IMR-90 (cell line): ENCODE measurements at regions not wholly inside any gene's neighbourhood (a gene's known extent, or its start where the extent isn't known, plus 50 kb on each side); places are given as distances from the start of the nearest gene placed in this dataset.

Experiments used
- ATAC-seq: fragments of 200-7000 bp; cut with Tn5 transposase; 2 replicates; pipeline ENCODE4 v1.9.1; 2020; ENCODE audit warnings: low read depth, mild to moderate bottlenecking, moderate library complexity
- BruUV-seq: library from RNA; stranded (reverse); fragments of 400-500 nt; replicated peaks from 2 replicates; lab custom pipeline; 2021; lab: Mats Ljungman, UMichigan
- CTCF ChIA-PET: fragments of 300-600 bp; formaldehyde crosslinking; extraction: SDS; loops from one replicate; lab custom pipeline; 2021; ENCODE audit warnings: antibody characterized with exemption; lab: Yijun Ruan, JAX
- POLR2A ChIA-PET: fragments of 300-600 bp; sonication (Branson Sonifier 250); formaldehyde crosslinking; loops from one replicate; lab custom pipeline; 2022; ENCODE audit warnings: antibody characterized with exemption; ENCODE audit not compliant: unreplicated experiment; lab: Charles Lee
- DNase-seq: peaks from one replicate; pipeline ENCODE4 v3.0.0; 2013
- H2AFZ ChIP-seq: replicated peaks from 2 replicates; pipeline ENCODE3; 2013; ENCODE audit warnings: low read length, mild to moderate bottlenecking; ENCODE audit not compliant: poor library complexity
- H2AK5ac ChIP-seq: 2 replicates; pipeline ENCODE4 v1.6.1; 2013; ENCODE audit warnings: low read depth, low read length, inconsistent platforms
- H2AK9ac ChIP-seq: replicated peaks from 2 replicates; pipeline ENCODE3; 2013; ENCODE audit warnings: mild to moderate bottlenecking, low read depth, low read length, moderate library complexity; ENCODE audit not compliant: poor library complexity
- H2BK120ac ChIP-seq: 2 replicates; pipeline ENCODE4 v1.6.1; 2013; ENCODE audit warnings: low read depth, low read length, inconsistent platforms
- H2BK15ac ChIP-seq: 3 replicates; pipeline ENCODE4 v1.6.1; 2013; ENCODE audit warnings: low read depth, low read length, inconsistent platforms
- H2BK20ac ChIP-seq: 2 replicates; pipeline ENCODE4 v1.6.1; 2013; ENCODE audit warnings: low read depth, mild to moderate bottlenecking, inconsistent platforms, low read length, moderate library complexity
- H2BK5ac ChIP-seq: 2 replicates; pipeline ENCODE4 v1.6.1; 2013; ENCODE audit warnings: mild to moderate bottlenecking, low read depth, low read length, inconsistent platforms; ENCODE audit not compliant: poor library complexity, severe bottlenecking
- H3K14ac ChIP-seq: replicated peaks from 2 replicates; pipeline ENCODE4 v1.6.1; 2013; ENCODE audit warnings: low read depth, low read length, inconsistent platforms
- H3K18ac ChIP-seq: 2 replicates; pipeline ENCODE4 v1.6.1; 2013; ENCODE audit warnings: low read depth, low read length, control low read depth
- H3K23ac ChIP-seq: 2 replicates; pipeline ENCODE4 v1.6.1; 2013; ENCODE audit warnings: low read depth, low read length, inconsistent platforms
- H3K27ac ChIP-seq: 2 replicates; pipeline ENCODE4 v1.5.1; 2013; ENCODE audit warnings: mild to moderate bottlenecking, control low read depth, low read length; ENCODE audit not compliant: insufficient read depth
- H3K27me3 ChIP-seq: 2 replicates; pipeline ENCODE4 v1.6.1; 2013; ENCODE audit warnings: low read length; ENCODE audit not compliant: control insufficient read depth, insufficient read depth
- H3K36me3 ChIP-seq: 2 replicates; pipeline ENCODE4 v1.6.1; 2013; ENCODE audit warnings: low read length, mixed read lengths; ENCODE audit not compliant: control insufficient read depth, insufficient read depth
- H3K4ac ChIP-seq: 2 replicates; pipeline ENCODE4 v1.6.1; 2013; ENCODE audit warnings: low read depth, low read length, inconsistent platforms
- H3K4me1 ChIP-seq: 2 replicates; pipeline ENCODE4 v1.6.1; 2013; ENCODE audit warnings: low read length, mixed read lengths; ENCODE audit not compliant: control insufficient read depth, insufficient read depth
- H3K4me2 ChIP-seq: 2 replicates; pipeline ENCODE4 v1.6.1; 2013; ENCODE audit warnings: low read depth, mild to moderate bottlenecking, control low read depth, low read length, moderate library complexity
- H3K4me3 ChIP-seq: 2 replicates; pipeline ENCODE4 v1.5.1; 2013; ENCODE audit warnings: low read depth, mild to moderate bottlenecking, control low read depth, low read length, moderate library complexity; ENCODE audit not compliant: insufficient read depth
- H3K56ac ChIP-seq: 2 replicates; pipeline ENCODE4 v1.6.1; 2013; ENCODE audit warnings: low read length, inconsistent platforms; ENCODE audit not compliant: insufficient read depth; ENCODE audit errors: extremely low read depth
- H3K79me1 ChIP-seq, 2 experiments: 2 replicates each; pipeline ENCODE4 v1.6.1; 2013; ENCODE audit warnings: low read length in 2 of 2, inconsistent platforms in 1 of 2, low read depth in 1 of 2
- H3K9ac ChIP-seq: 2 replicates; pipeline ENCODE4 v1.6.1; 2013; ENCODE audit warnings: low read depth, low read length, control low read depth
- H3K9me1 ChIP-seq: 2 replicates; pipeline ENCODE4 v1.6.1; 2013; ENCODE audit warnings: low read length, inconsistent platforms; ENCODE audit not compliant: insufficient read depth
- H3K9me3 ChIP-seq: 2 replicates; pipeline ENCODE4 v1.6.1; 2013; ENCODE audit warnings: low read length; ENCODE audit not compliant: control insufficient read depth, insufficient read depth
- H4K20me1 ChIP-seq: 2 replicates; pipeline ENCODE4 v1.6.1; 2013; ENCODE audit warnings: low read length, inconsistent platforms; ENCODE audit not compliant: insufficient read depth
- H4K5ac ChIP-seq: 2 replicates; pipeline ENCODE4 v1.6.1; 2013; ENCODE audit warnings: mild to moderate bottlenecking, low read depth, low read length, control low read depth
- H4K8ac ChIP-seq, 2 experiments: 2 replicates each; pipeline ENCODE4 v1.6.1; 2013; ENCODE audit warnings: low read depth in 2 of 2, low read length in 2 of 2, control low read depth in 1 of 2, inconsistent platforms in 1 of 2
- H4K91ac ChIP-seq: 2 replicates; pipeline ENCODE4 v1.6.1; 2013; ENCODE audit warnings: low read depth, low read length, inconsistent platforms; ENCODE audit not compliant: insufficient read depth
- BHLHE40 ChIP-seq: fragments of 150-350 bp; IDR thresholded peaks from 2 replicates; pipeline ENCODE4 v1.6.1; 2016; ENCODE audit warnings: mild to moderate bottlenecking, low read depth, low read length
- CEBPB ChIP-seq: IDR thresholded peaks from 2 replicates; pipeline ENCODE4 v1.6.1; 2012; ENCODE audit warnings: low read depth, low read length, improper control_type of control experiment
- ELK1 ChIP-seq: fragments of 150-350 bp; IDR thresholded peaks from 2 replicates; pipeline ENCODE4 v1.6.1; 2016; ENCODE audit warnings: low read depth, mild to moderate bottlenecking, low read length, moderate library complexity, borderline replicate concordance
- FOS ChIP-seq: fragments of 150-350 bp; IDR thresholded peaks from 2 replicates; pipeline ENCODE4 v1.6.1; 2016; ENCODE audit warnings: low read depth, low read length
- MAFK ChIP-seq: IDR thresholded peaks from 2 replicates; pipeline ENCODE4 v1.6.1; 2012; ENCODE audit warnings: low read depth, low read length, improper control_type of control experiment
- MAZ ChIP-seq: IDR thresholded peaks from 2 replicates; pipeline ENCODE4 v1.6.1; 2012; ENCODE audit warnings: low read depth, mild to moderate bottlenecking, low read length, improper control_type of control experiment, moderate library complexity, borderline replicate concordance
- MXI1 ChIP-seq: IDR thresholded peaks from 2 replicates; pipeline ENCODE4 v1.6.1; 2012; ENCODE audit warnings: low read depth, mild to moderate bottlenecking, low read length, moderate library complexity, borderline replicate concordance
- NFE2L2 ChIP-seq: fragments of 150-350 bp; IDR thresholded peaks from 2 replicates; pipeline ENCODE4 v1.6.1; 2016; ENCODE audit warnings: low read depth, mild to moderate bottlenecking, low read length
- POLR2A ChIP-seq: IDR thresholded peaks from 2 replicates; pipeline ENCODE4 v1.6.1; 2012; ENCODE audit warnings: mild to moderate bottlenecking, low read depth, low read length
- RAD21 ChIP-seq: IDR thresholded peaks from 2 replicates; pipeline ENCODE4 v1.6.1; 2012; ENCODE audit warnings: low read length, improper control_type of control experiment
- RCOR1 ChIP-seq: IDR thresholded peaks from 2 replicates; pipeline ENCODE4 v1.6.1; 2012; ENCODE audit warnings: mild to moderate bottlenecking, low read length, improper control_type of control experiment; ENCODE audit not compliant: insufficient replicate concordance
- RFX5 ChIP-seq: IDR thresholded peaks from 2 replicates; pipeline ENCODE4 v1.8.0; 2012; ENCODE audit warnings: low read depth, mild to moderate bottlenecking, low read length, moderate library complexity
- USF2 ChIP-seq: fragments of 150-350 bp; IDR thresholded peaks from 2 replicates; pipeline ENCODE4 v1.6.1; 2017; ENCODE audit warnings: mild to moderate bottlenecking, antibody characterized with exemption, low read length, low read depth
- WGBS, 2 experiments: methylation state at CpG; one replicate each; pipeline versions ENCODE4 v1.1.5 to v1.1.7; 2013; ENCODE audit warnings: missing lambda C conversion rate in 2 of 2; ENCODE audit not compliant: insufficient read length in 1 of 2; ENCODE audit errors: extremely low coverage in 2 of 2; 5-methylcytosine and 5-hydroxymethylcytosine counted together
- dilution Hi-C: fragments of 300-500 bp; cut with HindIII; formaldehyde crosslinking; loops from one replicate; pipeline ENCODE4 v1.14.3; 2018; ENCODE audit warnings: low sequenced_read_pairs; ENCODE audit not compliant: unreplicated experiment
- in situ Hi-C: fragments of 300-500 bp; cut with MboI; formaldehyde crosslinking; loops from 3 replicates; pipeline ENCODE4 v1.14.3; 2019; ENCODE audit warnings: low sequenced_read_pairs, inconsistent platforms, mixed read lengths
- intact Hi-C: fragments of 100-400 bp; cut with micrococcal nuclease; formaldehyde crosslinking; loops from 2 replicates; pipeline ENCODE4 v1.10.0; 2022

GRCh38 chr10:4117604-4118003 is 332.6 kb upstream of the KLF6 start:
- dilution Hi-C loops (no loop called here), in situ Hi-C loops (no loop called here), intact Hi-C loops (no loop called here)
- no TSS peak for BruUV-seq
- H3K4me3 ChIP-seq = no peak overlapping the region
- WGBS, 2 experiments = 100% methylated on average over 1 of the region's 1 CpG; no CpG with 5 or more reads in 1 of the 2 experiments
- no peak overlapping the region for H3K23ac ChIP-seq
- no peak overlapping the region for H2BK120ac ChIP-seq
- peaks cover 4% of the 10 kb centered on the region; the same call in 1 of the 2 replicates for H3K4me1 ChIP-seq
- H3K18ac ChIP-seq = no peak overlapping the region
- H2BK20ac ChIP-seq = no peak overlapping the region
- TF ChIP-seq RAD21 (no peak), CEBPB (no peak), NFE2L2 (no peak), MAFK (no peak), BHLHE40 (no peak), ELK1 (no peak), POLR2A (no peak), MAZ (no peak), USF2 (no peak), FOS (no peak), RFX5 (no peak), RCOR1 (no peak), MXI1 (no peak)
- H2BK5ac ChIP-seq = no peak overlapping the region
- H3K14ac ChIP-seq = no peak overlapping the region
- peaks cover 9% of the 10 kb centered on the region for H3K9me1 ChIP-seq
- POLR2A ChIA-PET = no interaction called here
- H3K4me2 ChIP-seq = no peak overlapping the region
- H2AK9ac ChIP-seq = no peak overlapping the region
- no peak overlapping the region for H3K56ac ChIP-seq
- H4K91ac ChIP-seq = no peak overlapping the region
- no peaks in the 10 kb centered on the region for H3K36me3 ChIP-seq
- H4K5ac ChIP-seq = no peak overlapping the region
- H3K9me3 ChIP-seq = no peaks in the 10 kb centered on the region
- no peaks in the 10 kb centered on the region for H3K79me1 ChIP-seq
- H2AFZ ChIP-seq = no peak overlapping the region
- no peak overlapping the region for H2AK5ac ChIP-seq
- no peak overlapping the region for H3K4ac ChIP-seq
- DNase-seq (no peak), ATAC-seq (no peak)
- H3K9ac ChIP-seq = no peak overlapping the region
- H3K27me3 ChIP-seq = no peaks in the 10 kb centered on the region
- H2BK15ac ChIP-seq = no peak overlapping the region
- H3K27ac ChIP-seq = no peak overlapping the region
- CTCF ChIA-PET = no interaction called here
- no peaks in the 10 kb centered on the region for H4K20me1 ChIP-seq
- H4K8ac ChIP-seq = no peak overlapping the region
